Upper lobe of left lung (tissue), 4 donors: ENCODE measurements at regions not wholly inside any gene's neighbourhood (a gene's known extent, or its start where the extent isn't known, plus 50 kb on each side); places are given as distances from the start of the nearest gene placed in this dataset.

Experiments used
- CTCF ChIP-seq, 6 experiments: fragments of 450-650 bp in 4 of 6; fragments of 200-600 bp in 2 of 6; sonication (generic) in 2 of 6; IDR thresholded peaks; one replicate each; pipeline ENCODE4 v1.5.1; 2016 to 2019; ENCODE audit warnings: antibody characterized with exemption in 6 of 6
- POLR2A ChIP-seq, 4 donors: fragments of 450-650 bp; IDR thresholded peaks; one replicate each; pipeline ENCODE4 v1.5.1; 2016 to 2017; ENCODE audit warnings: antibody characterized with exemption in 4 of 4, mild to moderate bottlenecking in 2 of 4

DNA sequence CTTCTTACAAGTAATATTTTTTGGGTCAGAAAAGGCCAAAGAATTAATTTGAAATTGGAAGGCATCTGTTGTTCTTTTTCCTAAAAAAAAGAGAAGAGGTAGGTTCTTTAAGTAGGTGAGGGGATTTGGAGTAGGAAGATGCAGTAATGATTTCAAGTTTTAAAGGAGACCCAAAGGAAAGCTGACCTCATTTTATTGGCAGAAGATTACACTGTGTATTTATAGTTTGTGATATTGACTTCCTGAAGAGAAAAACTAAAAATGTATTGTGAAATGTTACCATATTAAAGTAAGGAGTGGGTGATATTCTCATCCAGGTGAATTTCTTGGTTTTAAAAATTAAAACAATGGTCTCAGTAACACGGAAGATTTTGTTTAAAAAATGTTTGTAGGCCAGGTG lies 56.6 kb upstream of the CELF2 start:
- TF ChIP-seq POLR2A (IDR thresholded peaks at IDR 0.05) (no peak), CTCF (IDR thresholded peaks at IDR 0.05) (no peak)
